Endothelial cell (in vitro differentiated cells): ENCODE measurements at regions not wholly inside any gene's neighbourhood (a gene's known extent, or its start where the extent isn't known, plus 50 kb on each side); places are given as distances from the start of the nearest gene placed in this dataset.
A peak's percentile ranks its signal among the peaks of the same experiment; 100 is the strongest.
"Not testable (repeated sequence)": the region's sequence is repeated elsewhere in the genome, so short reads cannot be mapped to it uniquely, and the experiment has no call there.

Source experiments
- DNase-seq: peaks from one replicate; pipeline ENCODE4 v3.0.0; 2021; ENCODE audit warnings: low spot score
- H3K27ac Mint-ChIP-seq: one replicate; pipeline ENCODE4 v1.8.0; 2021; ENCODE audit warnings: mixed read lengths, inconsistent platforms; ENCODE audit not compliant: unreplicated experiment
- H3K27me3 Mint-ChIP-seq: one replicate; pipeline ENCODE4 v1.8.0; 2021; ENCODE audit warnings: mild to moderate bottlenecking, moderate library complexity, mixed read lengths, inconsistent platforms; ENCODE audit not compliant: unreplicated experiment
- H3K36me3 Mint-ChIP-seq: one replicate; pipeline ENCODE4 v1.8.0; 2021; ENCODE audit warnings: mild to moderate bottlenecking, low read depth, mixed read lengths, inconsistent platforms; ENCODE audit not compliant: unreplicated experiment
- H3K4me1 Mint-ChIP-seq: one replicate; pipeline ENCODE4 v1.8.0; 2021; ENCODE audit warnings: mild to moderate bottlenecking, mixed read lengths, inconsistent platforms; ENCODE audit not compliant: unreplicated experiment
- H3K4me3 Mint-ChIP-seq: one replicate; pipeline ENCODE4 v1.8.0; 2021; ENCODE audit warnings: mild to moderate bottlenecking, mixed read lengths, inconsistent platforms; ENCODE audit not compliant: unreplicated experiment
- H3K9me3 Mint-ChIP-seq: one replicate; pipeline ENCODE4 v1.8.0; 2021; ENCODE audit warnings: mixed read lengths, inconsistent platforms; ENCODE audit not compliant: unreplicated experiment
- TF ChIP-seq, protein P1 (sequence below): fragments of 200-600 bp; sonication (generic); IDR thresholded peaks from one replicate; pipeline ENCODE4 v1.5.0; 2021; ENCODE audit warnings: antibody characterized with exemption; ENCODE audit not compliant: unreplicated experiment

DNA sequence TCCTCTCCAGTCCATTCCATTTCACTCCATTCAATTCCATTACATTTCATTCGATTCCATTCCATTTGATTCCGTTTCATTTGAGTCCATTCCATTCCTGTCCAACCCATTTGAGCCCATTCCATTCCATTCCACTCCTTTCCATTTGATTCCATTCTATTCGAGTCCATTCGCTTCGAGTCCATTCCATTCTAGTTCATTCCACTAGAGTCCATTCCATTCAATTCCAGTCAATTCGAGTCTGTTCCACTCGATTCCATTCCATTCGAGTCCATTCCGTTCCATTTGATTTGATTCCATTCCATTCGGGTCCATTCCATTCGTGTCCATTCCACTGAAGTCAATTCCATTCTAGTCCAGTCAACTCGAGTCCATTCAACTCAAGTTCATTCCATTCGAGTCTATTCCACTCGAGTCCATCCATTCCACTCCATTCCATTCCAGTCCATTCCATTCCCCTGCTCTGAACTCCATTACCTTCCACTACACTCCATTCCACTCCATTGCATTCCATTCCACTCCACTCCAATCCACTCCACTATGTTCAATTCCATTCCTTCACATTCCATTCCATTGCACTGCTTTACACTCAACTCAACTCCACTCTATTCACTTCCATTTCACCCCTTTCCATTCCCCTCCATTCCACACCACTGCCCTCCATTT, 2569.4 kb upstream of the TPTE start:
- peaks cover 96% of the 10 kb centered on the region for H3K36me3 Mint-ChIP-seq
- no peak overlapping the region for H3K4me3 Mint-ChIP-seq

DNA sequence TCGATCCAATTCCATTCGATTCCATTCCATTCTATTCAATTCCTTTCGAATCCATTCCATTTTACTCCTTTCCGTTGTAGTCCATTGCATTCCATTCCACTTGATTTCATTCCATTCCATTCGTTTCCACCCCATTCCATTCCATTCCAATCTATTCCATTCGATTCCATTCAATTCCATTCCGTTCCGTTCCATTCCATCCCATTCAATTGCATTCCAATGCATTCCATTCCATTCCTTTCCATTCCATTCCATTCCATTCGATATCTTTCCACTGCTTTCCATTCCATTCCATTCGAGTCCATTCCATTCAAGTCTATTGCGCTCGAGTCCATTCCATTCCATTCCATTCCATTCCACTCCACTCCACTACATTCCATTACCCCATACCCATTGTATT, 2568.7 kb upstream of the TPTE start:
- Mint-ChIP-seq H3K27me3 (peaks cover 78% of the 10 kb centered on the region), H3K4me1 (no peaks in the 10 kb centered on the region), H3K36me3 (peaks cover 96% of the 10 kb centered on the region), H3K27ac (no peak overlapping the region), H3K4me3 (no peak overlapping the region), H3K9me3 (peaks cover 100% of the 10 kb centered on the region)
- DNase-seq = no peak
- TF ChIP-seq, protein P1, sequence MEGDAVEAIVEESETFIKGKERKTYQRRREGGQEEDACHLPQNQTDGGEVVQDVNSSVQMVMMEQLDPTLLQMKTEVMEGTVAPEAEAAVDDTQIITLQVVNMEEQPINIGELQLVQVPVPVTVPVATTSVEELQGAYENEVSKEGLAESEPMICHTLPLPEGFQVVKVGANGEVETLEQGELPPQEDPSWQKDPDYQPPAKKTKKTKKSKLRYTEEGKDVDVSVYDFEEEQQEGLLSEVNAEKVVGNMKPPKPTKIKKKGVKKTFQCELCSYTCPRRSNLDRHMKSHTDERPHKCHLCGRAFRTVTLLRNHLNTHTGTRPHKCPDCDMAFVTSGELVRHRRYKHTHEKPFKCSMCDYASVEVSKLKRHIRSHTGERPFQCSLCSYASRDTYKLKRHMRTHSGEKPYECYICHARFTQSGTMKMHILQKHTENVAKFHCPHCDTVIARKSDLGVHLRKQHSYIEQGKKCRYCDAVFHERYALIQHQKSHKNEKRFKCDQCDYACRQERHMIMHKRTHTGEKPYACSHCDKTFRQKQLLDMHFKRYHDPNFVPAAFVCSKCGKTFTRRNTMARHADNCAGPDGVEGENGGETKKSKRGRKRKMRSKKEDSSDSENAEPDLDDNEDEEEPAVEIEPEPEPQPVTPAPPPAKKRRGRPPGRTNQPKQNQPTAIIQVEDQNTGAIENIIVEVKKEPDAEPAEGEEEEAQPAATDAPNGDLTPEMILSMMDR = no peak

More for the DNA sequence above, 2569.4 kb upstream of the TPTE start:
- Mint-ChIP-seq H3K9me3 (peaks cover 100% of the 10 kb centered on the region), H3K27ac (no peak overlapping the region), H3K4me1 (no peaks in the 10 kb centered on the region), H3K27me3 (peaks cover 78% of the 10 kb centered on the region)
- TF ChIP-seq, protein P1 = no peak
- DNase-seq = no peak

DNA sequence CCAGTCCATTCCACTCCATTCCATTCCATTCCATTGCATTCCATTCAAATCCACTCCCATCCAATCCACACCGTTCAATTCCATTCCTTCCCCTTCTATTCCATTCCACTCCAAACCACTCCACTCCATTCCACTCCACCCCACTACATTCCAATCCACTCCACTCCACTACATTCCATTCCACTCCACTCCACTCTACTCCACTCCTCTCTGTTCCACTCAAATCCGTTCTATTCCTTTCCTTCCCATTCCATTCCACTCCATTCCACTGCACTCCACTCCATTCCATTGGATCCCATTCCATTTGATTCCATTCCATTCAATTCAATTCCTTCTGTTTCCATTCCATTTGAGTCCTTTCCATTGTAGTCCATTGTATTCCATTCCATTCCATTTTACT, 2568.3 kb upstream of the TPTE start:
- DNase-seq = no peak
- Mint-ChIP-seq H3K36me3 (peaks cover 96% of the 10 kb centered on the region), H3K27me3 (peaks cover 77% of the 10 kb centered on the region), H3K27ac (peak overlapping the region; percentile 1), H3K4me3 (peak overlapping the region; percentile 13), H3K4me1 (no peaks in the 10 kb centered on the region), H3K9me3 (peaks cover 100% of the 10 kb centered on the region)
- TF ChIP-seq, protein P1 = no peak

DNA sequence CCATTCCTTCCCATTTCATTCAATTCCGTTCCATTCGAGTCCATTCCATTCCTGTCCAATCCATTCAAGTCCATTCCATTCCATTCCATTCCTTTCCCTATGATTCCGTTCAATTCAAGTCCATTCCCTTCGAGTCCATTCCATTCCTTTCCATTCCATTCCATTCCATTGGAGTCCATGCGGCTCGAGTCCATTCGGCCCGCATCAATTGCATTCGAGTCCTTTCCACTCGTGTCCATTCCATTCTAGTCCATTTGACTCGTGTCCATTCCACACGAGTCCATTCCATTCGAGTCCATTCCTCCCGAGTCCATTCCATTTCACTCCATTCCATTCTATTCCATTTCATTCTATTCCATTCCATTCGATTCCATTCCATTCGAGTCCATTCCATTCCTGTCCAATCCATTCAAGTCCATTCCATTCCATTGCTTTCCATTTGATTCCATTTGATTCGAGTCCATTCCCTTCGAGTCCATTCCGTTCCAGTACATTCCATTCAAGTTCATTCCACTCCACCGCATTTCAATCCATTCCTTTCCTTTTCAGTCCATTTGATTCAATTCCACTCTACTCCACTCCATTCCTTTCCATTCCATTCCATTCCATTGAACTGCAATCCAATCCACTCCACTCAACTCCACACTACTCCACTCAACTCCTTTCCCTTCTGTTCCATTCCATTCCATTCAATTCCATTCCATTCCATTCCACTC, 2565.9 kb upstream of the TPTE start:
- Mint-ChIP-seq H3K4me3 (peak overlapping the region; percentile 21), H3K27me3 (peaks cover 56% of the 10 kb centered on the region), H3K27ac (peak overlapping the region; percentile 4), H3K9me3 (peaks cover 90% of the 10 kb centered on the region), H3K36me3 (peaks cover 76% of the 10 kb centered on the region)
- not testable (repeated sequence) for DNase-seq, H3K4me1 Mint-ChIP-seq

DNA sequence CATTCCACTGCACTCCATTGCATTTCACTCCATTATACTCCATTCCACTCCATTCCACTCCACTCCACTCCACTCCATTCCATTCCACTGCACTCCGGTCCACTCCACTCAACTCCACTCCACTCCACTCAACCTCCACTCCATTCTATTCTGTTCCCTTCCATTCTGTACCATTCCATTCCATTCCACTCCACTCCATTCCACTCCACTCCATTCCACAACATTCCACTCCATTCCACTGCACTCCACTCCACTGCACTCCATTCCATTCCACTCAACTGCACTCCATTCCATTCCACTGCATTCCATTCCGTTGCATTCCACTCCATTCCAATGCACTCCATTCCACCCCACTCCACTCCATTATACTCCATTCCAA, 2565.3 kb upstream of the TPTE start:
- Mint-ChIP-seq H3K27me3 (peaks cover 52% of the 10 kb centered on the region), H3K9me3 (peaks cover 84% of the 10 kb centered on the region), H3K4me3 (peak overlapping the region; percentile 21), H3K36me3 (peaks cover 71% of the 10 kb centered on the region)
- H3K27ac Mint-ChIP-seq, DNase-seq, H3K4me1 Mint-ChIP-seq: not testable (repeated sequence)

DNA sequence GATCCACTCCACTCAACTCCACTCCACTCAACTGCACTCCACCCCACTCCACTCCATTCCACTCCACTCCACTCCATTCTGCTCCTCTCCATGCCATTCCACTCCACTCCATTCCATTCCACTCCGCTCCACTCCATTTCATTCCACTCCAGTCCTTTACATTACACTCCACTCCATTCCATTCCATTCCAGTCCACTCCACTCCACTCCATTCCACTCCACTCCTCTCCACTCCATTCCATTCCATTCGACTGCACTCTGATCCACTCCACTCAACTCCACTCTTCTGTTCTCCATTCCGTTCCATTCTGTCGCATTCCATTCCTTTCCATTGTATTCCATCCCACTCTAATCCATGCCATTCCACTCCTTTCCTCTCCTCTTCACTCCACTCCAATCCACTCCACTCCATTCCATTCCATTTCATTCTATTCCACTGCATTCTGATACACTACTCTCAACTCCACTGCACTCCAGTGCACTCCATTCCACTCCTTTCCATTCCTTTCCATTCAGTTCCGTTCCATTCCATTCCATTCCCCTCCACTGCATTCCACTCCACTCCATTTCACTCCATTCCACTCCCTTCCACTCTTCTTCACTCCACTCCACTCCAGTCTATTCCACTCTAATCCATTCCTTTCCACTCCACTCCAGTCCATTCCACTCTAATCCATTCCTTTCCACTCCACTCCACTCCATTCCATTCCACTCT, 2564.2 kb upstream of the TPTE start:
- Mint-ChIP-seq H3K27ac (peak overlapping the region; percentile 4), H3K27me3 (peaks cover 41% of the 10 kb centered on the region), H3K9me3 (peaks cover 81% of the 10 kb centered on the region), H3K36me3 (peaks cover 60% of the 10 kb centered on the region), H3K4me3 (peak overlapping the region; percentile 27)
- DNase-seq, H3K4me1 Mint-ChIP-seq: not testable (repeated sequence)
